HepG2 (cell line): ENCODE measurements at regions not wholly inside any gene's neighbourhood (a gene's known extent, or its start where the extent isn't known, plus 50 kb on each side); places are given as distances from the start of the nearest gene placed in this dataset.

ENCODE experiments used
- AGO1 ChIP-seq: fragments of 200-400 bp; formaldehyde crosslinking; IDR thresholded peaks from 2 replicates; pipeline ENCODE4 v1.6.1; 2017; ENCODE audit warnings: mild to moderate bottlenecking, low read depth, low read length, moderate library complexity; ENCODE audit not compliant: poor library complexity, severe bottlenecking
- ATF3 ChIP-seq: sonication (generic); formaldehyde crosslinking; IDR thresholded peaks from 2 replicates; pipeline ENCODE4 v1.4.0; 2020; ENCODE audit warnings: missing genetic modification reagents
- BORCS8-MEF2B ChIP-seq: sonication (generic); formaldehyde crosslinking; IDR thresholded peaks from 2 replicates; pipeline ENCODE4 v1.8.0; 2022; ENCODE audit warnings: mild to moderate bottlenecking, missing genetic modification reagents
- CTCF ChIP-seq: sonication (generic); formaldehyde crosslinking; IDR thresholded peaks from 2 replicates; pipeline ENCODE4 v1.5.0; 2020; ENCODE audit warnings: mild to moderate bottlenecking, missing genetic modification reagents, moderate library complexity
- MAZ ChIP-seq, 2 experiments: sonication (generic) in 1 of 2; formaldehyde crosslinking in 1 of 2; IDR thresholded peaks; 2 replicates each; pipeline versions ENCODE4 v1.5.0 to v1.6.1; 2012 to 2020; ENCODE audit warnings: low read depth in 2 of 2, mild to moderate bottlenecking in 2 of 2, borderline replicate concordance in 1 of 2, improper control_type of control experiment in 1 of 2, low read length in 1 of 2, missing genetic modification reagents in 1 of 2, moderate library complexity in 1 of 2
- NFYC ChIP-seq: IDR thresholded peaks from 2 replicates; pipeline ENCODE4 v1.6.1; 2016; ENCODE audit warnings: missing genetic modification reagents, missing compliant biosample characterization
- ZNF224 ChIP-seq: sonication (generic); formaldehyde crosslinking; IDR thresholded peaks from 2 replicates; pipeline ENCODE4 v1.5.0; 2020; ENCODE audit warnings: mild to moderate bottlenecking, missing genetic modification reagents
- ZNF496 ChIP-seq: sonication (generic); formaldehyde crosslinking; IDR thresholded peaks from 2 replicates; pipeline ENCODE4 v1.8.1; 2023; ENCODE audit warnings: mild to moderate bottlenecking, moderate library complexity, missing genetic modification reagents; ENCODE audit not compliant: insufficient replicate concordance

GRCh38 chr1:232443372-232443771 lies 186.6 kb downstream of the SIPA1L2 start:
- TF ChIP-seq CTCF (CRISPR knock-in tag) (no peak), ZNF224 (CRISPR knock-in tag) (no peak), NFYC (CRISPR knock-in tag) (no peak), BORCS8-MEF2B (CRISPR knock-in tag) (no peak), AGO1 (no peak), ATF3 (CRISPR knock-in tag) (no peak), MAZ (IDR thresholded peaks at IDR 0.05; ENCODE audit: borderline replicate concordance, low read depth, low read length) (no peak), MAZ (CRISPR knock-in tag; IDR thresholded peaks at IDR 0.05; ENCODE audit: low read depth) (no peak), ZNF496 (CRISPR knock-in tag) (no peak)
